Testis (tissue), 2 donors: ENCODE measurements at regions not wholly inside any gene's neighbourhood (a gene's known extent, or its start where the extent isn't known, plus 50 kb on each side); places are given as distances from the start of the nearest gene placed in this dataset.

Experiments
- DNase-seq: peaks from one replicate; pipeline ENCODE4 v3.0.0-alpha.2; 2019
- H3K27ac ChIP-seq, 2 donors: fragments of 200-600 bp; sonication (generic); one replicate each; pipeline ENCODE4 v1.5.1; 2019
- H3K27me3 ChIP-seq: fragments of 200-600 bp; sonication (generic); one replicate; pipeline ENCODE4 v1.5.1; 2019
- H3K36me3 ChIP-seq: fragments of 200-600 bp; sonication (generic); one replicate; pipeline ENCODE4 v1.5.1; 2017; ENCODE audit warnings: low read depth; ENCODE audit errors: missing control alignments
- H3K4me1 ChIP-seq: fragments of 200-600 bp; sonication (generic); one replicate; pipeline ENCODE4 v1.5.1; 2019
- H3K4me3 ChIP-seq, 2 donors: fragments of 200-600 bp; sonication (generic); one replicate each; pipeline ENCODE4 v1.5.1; 2017 to 2019
- H3K9me3 ChIP-seq: fragments of 200-600 bp; sonication (generic); one replicate; pipeline ENCODE4 v1.5.1; 2017
- POLR2A ChIP-seq: fragments of 450-650 bp; IDR thresholded peaks from one replicate; pipeline ENCODE4 v1.6.1; 2017; ENCODE audit warnings: antibody characterized with exemption, mild to moderate bottlenecking, moderate library complexity
- WGBS, 2 donors: methylation state at CpG; one replicate each; pipeline ENCODE4 v1.1.5; 2018; 5-methylcytosine and 5-hydroxymethylcytosine counted together
- intact Hi-C: fragments of 100-400 bp; cut with DNase I; formaldehyde crosslinking; loops from one replicate; pipeline ENCODE4 v1.15.1; 2023; ENCODE audit warnings: low total_unique reads
- TF ChIP-seq, protein P1 (sequence below), 3 experiments: fragments of 450-650 bp in 2 of 3; fragments of 200-600 bp in 1 of 3; sonication (generic) in 1 of 3; IDR thresholded peaks; one replicate each; pipeline ENCODE4 v1.5.1; 2016 to 2019; ENCODE audit warnings: antibody characterized with exemption in 3 of 3, mild to moderate bottlenecking in 2 of 3, moderate library complexity in 1 of 3

DNA sequence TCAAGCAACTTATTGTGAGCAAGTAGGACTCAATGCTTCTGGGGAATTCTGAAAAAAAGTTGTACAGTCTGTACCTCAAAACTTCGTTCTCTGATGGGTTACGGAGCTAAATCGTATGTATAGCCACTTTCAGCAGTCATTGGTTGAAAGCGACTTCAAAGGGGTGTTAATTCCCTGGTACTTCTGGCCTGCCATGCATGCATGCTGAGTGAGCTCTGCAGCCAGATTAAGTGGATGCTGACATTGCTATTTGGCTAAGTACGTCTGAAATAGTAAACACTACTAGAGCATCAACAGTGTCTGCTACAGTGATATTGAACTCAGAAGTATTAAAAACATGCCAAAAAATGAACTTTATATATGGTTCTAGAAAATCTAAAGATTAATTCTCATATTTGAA, 1183.1 kb upstream of the PCDH20 start:
- intact Hi-C loops, result no loop called here
- H3K27me3 ChIP-seq, result no peaks in the 10 kb centered on the region
- H3K36me3 ChIP-seq, result no peaks in the 10 kb centered on the region
- H3K4me1 ChIP-seq, result no peaks in the 10 kb centered on the region
- no peak overlapping the region for H3K27ac ChIP-seq
- H3K9me3 ChIP-seq, result no peaks in the 10 kb centered on the region
- WGBS, 2 donors, result 68 to 71% methylated on average over 5 of the region's 5 CpGs
- no peak overlapping the region for H3K4me3 ChIP-seq
- TF ChIP-seq POLR2A, result no peak
- TF ChIP-seq, protein P1, sequence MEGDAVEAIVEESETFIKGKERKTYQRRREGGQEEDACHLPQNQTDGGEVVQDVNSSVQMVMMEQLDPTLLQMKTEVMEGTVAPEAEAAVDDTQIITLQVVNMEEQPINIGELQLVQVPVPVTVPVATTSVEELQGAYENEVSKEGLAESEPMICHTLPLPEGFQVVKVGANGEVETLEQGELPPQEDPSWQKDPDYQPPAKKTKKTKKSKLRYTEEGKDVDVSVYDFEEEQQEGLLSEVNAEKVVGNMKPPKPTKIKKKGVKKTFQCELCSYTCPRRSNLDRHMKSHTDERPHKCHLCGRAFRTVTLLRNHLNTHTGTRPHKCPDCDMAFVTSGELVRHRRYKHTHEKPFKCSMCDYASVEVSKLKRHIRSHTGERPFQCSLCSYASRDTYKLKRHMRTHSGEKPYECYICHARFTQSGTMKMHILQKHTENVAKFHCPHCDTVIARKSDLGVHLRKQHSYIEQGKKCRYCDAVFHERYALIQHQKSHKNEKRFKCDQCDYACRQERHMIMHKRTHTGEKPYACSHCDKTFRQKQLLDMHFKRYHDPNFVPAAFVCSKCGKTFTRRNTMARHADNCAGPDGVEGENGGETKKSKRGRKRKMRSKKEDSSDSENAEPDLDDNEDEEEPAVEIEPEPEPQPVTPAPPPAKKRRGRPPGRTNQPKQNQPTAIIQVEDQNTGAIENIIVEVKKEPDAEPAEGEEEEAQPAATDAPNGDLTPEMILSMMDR (IDR thresholded peaks at IDR 0.05), result no peak
- DNase-seq, result no peak

DNA sequence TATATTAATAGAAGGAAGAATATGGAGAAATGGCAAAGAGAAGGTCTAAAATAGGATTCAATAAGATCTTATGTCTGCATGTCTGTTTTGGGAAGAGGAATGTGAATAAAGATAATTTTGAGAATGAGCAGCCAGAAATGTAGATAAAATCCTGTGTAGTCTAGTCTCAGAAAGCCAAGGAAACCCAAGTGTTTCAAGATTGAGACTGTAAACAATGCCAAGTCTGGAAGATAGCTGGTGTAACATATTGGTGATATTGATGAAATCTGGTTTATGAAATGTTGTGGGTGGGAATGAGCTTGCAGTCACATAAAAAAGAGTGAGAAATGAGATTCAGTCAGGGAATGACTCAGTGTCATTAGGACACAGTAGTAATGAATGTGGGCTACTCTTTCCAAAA, 1180.3 kb upstream of the PCDH20 start:
- Histone ChIP-seq H3K4me3 (no peak overlapping the region), H3K27me3 (no peaks in the 10 kb centered on the region), H3K4me1 (no peaks in the 10 kb centered on the region), H3K27ac (no peak overlapping the region), H3K36me3 (no peaks in the 10 kb centered on the region), H3K9me3 (no peaks in the 10 kb centered on the region)
- no peak for TF ChIP-seq POLR2A
- TF ChIP-seq, protein P1 (IDR thresholded peaks at IDR 0.05), result no peak
- intact Hi-C loops, result no loop called here
- DNase-seq, result no peak

GRCh38 chr13:62593804-62594203, 1178.2 kb upstream of the PCDH20 start:
- H3K4me3 ChIP-seq, result no peak overlapping the region
- DNase-seq, result no peak
- H3K4me1 ChIP-seq, result no peaks in the 10 kb centered on the region
- no peaks in the 10 kb centered on the region for H3K36me3 ChIP-seq
- no peak for TF ChIP-seq POLR2A
- TF ChIP-seq, protein P1 (IDR thresholded peaks at IDR 0.05), result no peak
- intact Hi-C loops, result no loop called here
- 71 to 80% methylated on average over 2 of the region's 2 CpGs for WGBS, 2 donors
- H3K9me3 ChIP-seq, result no peaks in the 10 kb centered on the region
- H3K27ac ChIP-seq, result no peak overlapping the region
- no peaks in the 10 kb centered on the region for H3K27me3 ChIP-seq

DNA sequence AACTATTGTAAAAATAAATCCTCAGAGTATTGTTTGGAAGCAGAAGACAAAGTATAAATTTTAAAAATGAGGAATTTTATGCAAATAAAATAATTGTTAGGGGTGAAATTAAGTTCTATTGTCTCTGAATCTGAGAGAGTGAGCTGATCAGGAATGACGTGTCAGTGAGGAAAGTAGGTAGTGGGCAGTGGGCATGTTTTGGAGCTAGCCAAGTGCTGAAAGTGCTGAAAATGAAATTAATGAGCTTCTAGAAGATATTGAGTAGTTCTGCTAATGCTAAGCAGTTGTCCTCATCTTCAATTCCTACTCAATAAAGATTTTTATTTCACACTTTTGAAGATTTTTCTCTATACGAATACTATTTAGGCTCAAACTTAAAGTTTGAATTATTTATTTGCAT, 1167.8 kb upstream of the PCDH20 start:
- Histone ChIP-seq H3K27ac (no peak overlapping the region), H3K4me3 (no peak overlapping the region), H3K36me3 (no peaks in the 10 kb centered on the region), H3K9me3 (no peaks in the 10 kb centered on the region), H3K4me1 (no peaks in the 10 kb centered on the region), H3K27me3 (no peaks in the 10 kb centered on the region)
- intact Hi-C loops, result no loop called here
- TF ChIP-seq, protein P1 (IDR thresholded peaks at IDR 0.05), result no peak
- no peak for TF ChIP-seq POLR2A
- DNase-seq, result no peak
- WGBS, 2 donors, result 72 to 77% methylated on average over 2 of the region's 2 CpGs

DNA sequence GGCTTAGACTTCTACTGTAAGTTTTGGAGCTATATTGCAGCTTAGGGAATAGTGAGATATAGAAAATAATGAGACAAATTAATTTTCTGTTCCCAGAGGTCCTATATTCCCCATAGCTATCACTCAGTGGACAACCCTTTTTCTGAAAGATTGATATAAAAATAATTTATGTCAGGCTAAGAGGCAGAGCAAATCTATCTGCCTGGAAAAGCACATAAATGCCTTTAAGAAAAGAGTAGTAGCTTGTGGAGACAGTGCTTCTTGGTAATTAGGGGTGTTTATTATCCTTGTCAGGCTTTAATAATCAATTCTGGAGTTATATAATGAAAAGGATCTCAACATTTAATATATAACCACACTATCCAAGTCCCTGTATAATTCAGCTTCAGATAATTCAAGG, 1162.8 kb upstream of the PCDH20 start:
- Histone ChIP-seq H3K36me3 (no peaks in the 10 kb centered on the region), H3K9me3 (no peaks in the 10 kb centered on the region), H3K27me3 (no peaks in the 10 kb centered on the region), H3K4me3 (no peak overlapping the region), H3K27ac (no peak overlapping the region), H3K4me1 (no peaks in the 10 kb centered on the region)
- intact Hi-C loops, result no loop called here
- DNase-seq, result no peak
- no peak for TF ChIP-seq POLR2A
- TF ChIP-seq, protein P1 (IDR thresholded peaks at IDR 0.05), result no peak
